NCI-H748 (cell line): ENCODE measurements at regions not wholly inside any gene's neighbourhood (a gene's known extent, or its start where the extent isn't known, plus 50 kb on each side); places are given as distances from the start of the nearest gene placed in this dataset.

Experiments
- DNase-seq: peaks from one replicate; lab custom pipeline; 2025; ENCODE audit not compliant: unreplicated experiment; lab: John Stamatoyannopoulos, UW

GRCh38 chr18:56038171-56039030 is 450.4 kb upstream of the TCF4 start:
- DNase-seq, result peak; percentile 46

GRCh38 chr18:56036741-56037140 is 448.7 kb upstream of the TCF4 start:
- no peak for DNase-seq

GRCh38 chr18:56035546-56035945 is 447.6 kb upstream of the TCF4 start:
- no peak for DNase-seq

GRCh38 chr18:56034949-56035348 is 447.0 kb upstream of the TCF4 start:
- no peak for DNase-seq

GRCh38 chr18:56030060-56030459 is 442.1 kb upstream of the TCF4 start:
- no peak for DNase-seq

- DNase-seq, result no peak
Observed at GRCh38 chr18:56028514-56028913, 440.5 kb upstream of the TCF4 start.

- DNase-seq, result no peak
Observed at GRCh38 chr18:56026509-56026908, 438.5 kb upstream of the TCF4 start.

GRCh38 chr18:56021809-56022195 is 433.8 kb upstream of the TCF4 start:
- no peak for DNase-seq

- no peak for DNase-seq
Observed at GRCh38 chr18:56021136-56021808, 433.3 kb upstream of the TCF4 start.

GRCh38 chr18:56019908-56020307 is 431.9 kb upstream of the TCF4 start:
- no peak for DNase-seq

- DNase-seq, result no peak
Observed at GRCh38 chr18:56019156-56019555, 431.2 kb upstream of the TCF4 start.

- DNase-seq, result no peak
Observed at GRCh38 chr18:56009411-56009810, 421.4 kb upstream of the TCF4 start.

- no peak for DNase-seq
Observed at GRCh38 chr18:56003720-56004088, 415.7 kb upstream of the TCF4 start.

GRCh38 chr18:56003009-56003719 is 415.2 kb upstream of the TCF4 start:
- peak; percentile 16 for DNase-seq

- no peak for DNase-seq
Observed at GRCh38 chr18:56001576-56001975, 413.6 kb upstream of the TCF4 start.

- no peak for DNase-seq
Observed at GRCh38 chr18:56000041-56000440, 412.0 kb upstream of the TCF4 start.

- no peak for DNase-seq
Observed at GRCh38 chr18:55999641-56000040, 411.6 kb upstream of the TCF4 start.

GRCh38 chr18:55998801-55999385 is 410.9 kb upstream of the TCF4 start:
- DNase-seq, result no peak

- DNase-seq, result no peak
Observed at GRCh38 chr18:55998071-55998522, 410.1 kb upstream of the TCF4 start.

GRCh38 chr18:55997151-55997561 is 409.2 kb upstream of the TCF4 start:
- DNase-seq, result no peak

GRCh38 chr18:55996717-55997116 is 408.7 kb upstream of the TCF4 start:
- DNase-seq, result no peak
